Kidney tubule cell (primary cell): ENCODE measurements at regions not wholly inside any gene's neighbourhood (a gene's known extent, or its start where the extent isn't known, plus 50 kb on each side); places are given as distances from the start of the nearest gene placed in this dataset.
"Not testable (repeated sequence)": the region's sequence is repeated elsewhere in the genome, so short reads cannot be mapped to it uniquely, and the experiment has no call there.

ENCODE experiments used
- DNase-seq: peaks from one replicate; pipeline ENCODE4 v3.0.0-alpha.2; 2018; ENCODE audit warnings: low spot score

- no peak for DNase-seq
These were observed 53.7 kb downstream of the CAMK2N1 start for GRCh38 chr1:20432341-20432740.

- no peak for DNase-seq
These were observed 54.9 kb downstream of the CAMK2N1 start for GRCh38 chr1:20431176-20431460.

GRCh38 chr1:20430355-20431175, 55.4 kb downstream of the CAMK2N1 start:
- DNase-seq = peak; percentile 37

GRCh38 chr1:20429296-20429695, 56.7 kb downstream of the CAMK2N1 start:
- DNase-seq = no peak

GRCh38 chr1:20428841-20429240, 57.2 kb downstream of the CAMK2N1 start:
- no peak for DNase-seq

GRCh38 chr1:20426923-20427322, 59.1 kb downstream of the CAMK2N1 start:
- peak; percentile 92 for DNase-seq

GRCh38 chr1:20426371-20426770, 59.6 kb downstream of the CAMK2N1 start:
- DNase-seq = peak; percentile 11

- DNase-seq = no peak
These were observed 60.4 kb downstream of the CAMK2N1 start for GRCh38 chr1:20425622-20426021.

- DNase-seq = no peak
These were observed 62.7 kb downstream of the CAMK2N1 start for GRCh38 chr1:20423169-20423795.

- no peak for DNase-seq
These were observed 64.6 kb downstream of the CAMK2N1 start for GRCh38 chr1:20421441-20421840.

GRCh38 chr1:20417581-20417980, 68.4 kb downstream of the CAMK2N1 start:
- DNase-seq = no peak

- DNase-seq = no peak
These were observed 69.3 kb downstream of the CAMK2N1 start for GRCh38 chr1:20416706-20417105.

GRCh38 chr1:20413776-20414140, 72.3 kb downstream of the CAMK2N1 start:
- DNase-seq = no peak

- DNase-seq = no peak
These were observed 72.8 kb downstream of the CAMK2N1 start for GRCh38 chr1:20413136-20413775.

GRCh38 chr1:20411196-20411980, 74.6 kb downstream of the CAMK2N1 start:
- DNase-seq = peak; percentile 94

- peak; percentile 29 for DNase-seq
These were observed 75.5 kb downstream of the CAMK2N1 start for GRCh38 chr1:20410503-20410902.

- no peak for DNase-seq
These were observed 76.0 kb downstream of the CAMK2N1 start for GRCh38 chr1:20409971-20410370.

GRCh38 chr1:20409012-20409411, 77.0 kb downstream of the CAMK2N1 start:
- DNase-seq = no peak

- not testable (repeated sequence) for DNase-seq
These were observed 77.8 kb downstream of the CAMK2N1 start for GRCh38 chr1:20408133-20408650.

- DNase-seq = no peak
These were observed 80.0 kb downstream of the CAMK2N1 start for GRCh38 chr1:20405893-20406604.

- DNase-seq = no peak
These were observed 80.8 kb downstream of the CAMK2N1 start for GRCh38 chr1:20405051-20405754.
